VCaP (cell line): ENCODE measurements at regions not wholly inside any gene's neighbourhood (a gene's known extent, or its start where the extent isn't known, plus 50 kb on each side); places are given as distances from the start of the nearest gene placed in this dataset.

Source experiments
- H3K27ac ChIP-seq: fragments of 450-650 bp; 2 replicates; pipeline ENCODE4 v1.5.1; 2017
- TF ChIP-seq, protein P1 (sequence below): fragments of 450-650 bp; conservative IDR thresholded peaks from 2 replicates; pipeline ENCODE4 v1.5.1; 2017; ENCODE audit warnings: mild to moderate bottlenecking, moderate library complexity

DNA sequence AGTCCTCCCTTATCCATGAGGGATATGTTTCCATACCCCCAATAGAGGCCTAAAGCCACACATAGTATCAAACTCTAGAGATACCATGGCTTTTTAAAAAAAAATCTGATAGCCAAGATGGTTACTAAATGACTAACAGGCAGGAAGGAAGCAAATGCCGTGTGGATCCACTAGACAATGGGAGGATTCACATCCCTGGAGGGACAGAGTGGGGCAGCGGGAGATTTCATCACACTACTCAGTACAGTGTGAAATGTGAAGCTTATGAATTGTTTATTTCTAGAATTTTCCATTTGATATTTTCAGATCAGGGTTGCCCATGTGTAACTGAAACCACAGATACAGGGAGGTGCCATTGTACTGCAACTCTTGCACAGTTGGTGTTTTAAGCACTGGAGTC, 826.6 kb downstream of the SQOR start:
- TF ChIP-seq, protein P1, sequence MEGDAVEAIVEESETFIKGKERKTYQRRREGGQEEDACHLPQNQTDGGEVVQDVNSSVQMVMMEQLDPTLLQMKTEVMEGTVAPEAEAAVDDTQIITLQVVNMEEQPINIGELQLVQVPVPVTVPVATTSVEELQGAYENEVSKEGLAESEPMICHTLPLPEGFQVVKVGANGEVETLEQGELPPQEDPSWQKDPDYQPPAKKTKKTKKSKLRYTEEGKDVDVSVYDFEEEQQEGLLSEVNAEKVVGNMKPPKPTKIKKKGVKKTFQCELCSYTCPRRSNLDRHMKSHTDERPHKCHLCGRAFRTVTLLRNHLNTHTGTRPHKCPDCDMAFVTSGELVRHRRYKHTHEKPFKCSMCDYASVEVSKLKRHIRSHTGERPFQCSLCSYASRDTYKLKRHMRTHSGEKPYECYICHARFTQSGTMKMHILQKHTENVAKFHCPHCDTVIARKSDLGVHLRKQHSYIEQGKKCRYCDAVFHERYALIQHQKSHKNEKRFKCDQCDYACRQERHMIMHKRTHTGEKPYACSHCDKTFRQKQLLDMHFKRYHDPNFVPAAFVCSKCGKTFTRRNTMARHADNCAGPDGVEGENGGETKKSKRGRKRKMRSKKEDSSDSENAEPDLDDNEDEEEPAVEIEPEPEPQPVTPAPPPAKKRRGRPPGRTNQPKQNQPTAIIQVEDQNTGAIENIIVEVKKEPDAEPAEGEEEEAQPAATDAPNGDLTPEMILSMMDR: no peak
- no peak overlapping the region for H3K27ac ChIP-seq

DNA sequence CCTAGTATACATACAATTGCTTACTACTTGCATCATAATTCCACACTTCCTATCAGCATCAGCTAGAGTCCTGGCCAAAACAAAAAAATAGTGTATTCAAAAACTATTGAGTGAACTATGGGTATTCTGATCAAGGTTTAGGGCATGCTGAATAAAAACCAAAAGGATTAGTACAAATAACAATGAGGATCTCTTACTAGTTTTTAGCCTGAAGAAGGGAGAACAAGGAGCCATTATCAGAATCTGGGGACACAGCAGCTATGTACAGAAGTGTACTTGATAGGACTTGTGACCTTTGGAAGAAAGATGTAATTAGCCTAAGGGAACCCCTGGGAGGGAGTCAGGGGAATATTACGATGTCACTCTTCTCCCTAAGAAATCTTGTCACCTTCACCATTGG, 832.2 kb downstream of the SQOR start:
- no peak overlapping the region for H3K27ac ChIP-seq
- TF ChIP-seq, protein P1: no peak

DNA sequence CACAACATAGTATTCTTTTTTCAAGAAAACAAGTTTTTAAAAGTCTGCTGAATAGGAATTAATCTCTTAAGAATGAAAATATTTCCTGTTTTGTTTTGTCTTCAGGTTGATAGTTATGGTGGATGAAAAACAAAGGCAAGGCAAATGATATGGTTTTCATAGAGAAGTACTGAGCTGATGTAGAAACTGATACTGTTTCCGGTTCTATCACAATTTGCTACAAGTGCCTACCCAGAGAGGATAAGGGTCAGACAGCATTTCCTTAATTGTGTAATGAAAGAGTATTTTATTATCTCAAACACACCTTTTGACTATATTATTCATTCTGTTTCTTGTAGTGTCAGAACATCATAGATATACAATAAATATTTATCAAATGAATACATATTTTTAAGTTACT, 836.3 kb downstream of the SQOR start:
- TF ChIP-seq, protein P1: no peak
- no peak overlapping the region for H3K27ac ChIP-seq

DNA sequence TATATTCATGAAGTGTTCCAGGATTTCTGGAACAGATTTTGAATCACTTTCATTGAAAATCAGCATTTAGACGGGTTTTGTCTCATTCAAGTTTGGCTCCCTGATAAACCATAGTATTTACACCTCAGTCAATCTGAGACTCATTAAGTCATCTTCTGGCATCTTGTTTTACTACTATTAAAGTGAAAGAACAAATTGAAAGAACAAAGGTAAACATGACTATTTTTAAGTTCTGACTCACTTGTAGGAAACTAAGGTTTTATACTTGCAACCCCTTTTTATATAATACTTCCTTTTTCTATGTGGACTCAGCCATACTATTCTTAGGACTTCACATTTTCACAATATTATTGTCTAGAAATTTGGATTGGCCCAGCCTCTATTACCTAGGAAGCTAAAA, 854.4 kb downstream of the SQOR start:
- TF ChIP-seq, protein P1: no peak
- no peak overlapping the region for H3K27ac ChIP-seq

DNA sequence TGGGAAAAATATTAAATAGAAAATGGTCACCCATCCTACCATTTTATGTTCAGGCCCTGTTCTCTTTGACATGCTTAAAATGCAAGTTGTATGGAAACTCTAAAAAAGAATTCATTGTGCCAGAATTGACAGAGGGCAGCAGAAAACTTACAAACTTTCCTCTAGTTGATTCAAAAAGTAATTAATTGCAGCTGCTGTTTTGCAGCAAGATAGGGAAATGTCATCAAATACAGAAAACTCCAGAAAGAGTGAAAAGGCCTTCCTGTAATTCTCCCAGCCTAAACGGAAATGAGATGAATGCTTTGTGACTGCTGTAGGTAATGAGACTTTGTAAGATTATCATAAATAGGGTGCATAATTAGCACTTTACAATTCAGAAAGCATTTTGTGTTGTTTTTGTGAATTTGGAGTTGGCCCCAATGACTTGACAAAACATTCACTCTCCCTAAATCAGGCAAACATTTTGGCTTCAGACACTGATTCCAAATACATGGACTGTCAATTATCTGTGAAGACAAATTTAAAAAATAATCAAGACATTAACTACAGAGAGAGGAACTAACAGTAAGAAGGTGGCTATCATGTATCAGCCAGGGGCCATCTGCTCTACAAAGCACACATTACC, 861.8 kb downstream of the SQOR start:
- TF ChIP-seq, protein P1: no peak
- no peak overlapping the region for H3K27ac ChIP-seq

DNA sequence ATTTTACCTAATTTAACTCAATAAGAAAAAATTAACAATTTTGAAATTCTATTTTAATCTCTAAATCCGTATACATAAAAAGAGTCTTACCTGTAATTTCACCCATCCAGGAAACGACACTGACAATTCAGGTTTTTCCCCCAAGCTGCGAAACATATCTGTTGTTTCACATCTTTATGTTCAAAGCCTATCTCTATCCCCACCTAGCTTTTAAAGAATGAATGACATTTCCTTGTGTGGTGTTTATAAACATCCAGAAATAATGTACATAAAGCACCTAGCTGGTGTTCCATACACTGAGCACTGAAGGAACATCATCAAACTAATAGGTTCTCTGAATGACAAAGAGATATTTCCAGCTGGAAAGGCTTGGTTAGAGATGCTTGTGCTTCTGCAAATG, 867.8 kb downstream of the SQOR start:
- TF ChIP-seq, protein P1: peak; percentile 59
- no peak overlapping the region for H3K27ac ChIP-seq

DNA sequence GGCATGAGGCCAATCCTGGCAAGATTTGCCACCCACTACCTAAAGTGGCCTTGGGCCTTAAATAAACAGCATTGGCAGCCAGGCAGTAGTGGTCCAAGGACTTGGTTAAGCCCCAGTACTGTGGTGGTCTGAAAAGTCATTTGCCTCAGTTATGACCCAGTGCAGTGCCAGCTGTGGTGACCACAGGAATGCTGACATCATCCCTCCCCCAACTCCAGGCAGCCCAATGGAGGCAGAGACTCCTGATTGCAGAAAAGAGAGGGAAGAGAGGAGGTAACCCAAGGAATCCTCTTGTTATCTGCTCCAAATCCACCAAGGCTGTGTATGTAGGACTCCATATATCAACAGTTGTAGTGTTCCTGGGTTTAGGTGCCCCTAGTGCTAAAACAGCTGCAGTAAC, 883.6 kb downstream of the SQOR start:
- H3K27ac ChIP-seq: no peak overlapping the region
- TF ChIP-seq, protein P1: no peak
